ENCODE measurements at regions not wholly inside any gene's neighbourhood (a gene's known extent, or its start where the extent isn't known, plus 50 kb on each side); places are given as distances from the start of the nearest gene placed in this dataset.

DNA sequence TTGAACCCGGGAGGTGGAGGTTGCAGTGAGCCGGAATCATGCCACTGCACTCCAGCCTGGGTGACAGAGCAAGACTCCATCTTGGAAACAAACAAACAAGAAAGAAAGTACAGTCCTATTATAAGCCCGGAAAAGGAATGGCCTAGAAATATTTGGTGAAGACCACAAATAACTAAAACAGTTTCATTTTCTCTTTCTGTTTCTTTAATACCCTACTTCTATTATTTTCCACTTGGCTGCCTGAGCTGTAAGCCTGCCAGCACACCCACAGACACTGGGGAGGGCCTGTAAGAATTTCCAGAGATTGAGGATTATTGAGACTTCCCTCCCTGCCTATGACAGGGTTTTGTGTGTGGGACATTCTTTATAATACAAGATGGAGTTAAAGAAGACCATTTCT lies 188.0 kb upstream of the DCC start:
- CTCF ChIA-PET: no interaction called here
- H3K9me3 Mint-ChIP-seq: peaks cover 29% of the 10 kb centered on the region
- H3K27me3 Mint-ChIP-seq (ENCODE audit: low read depth): no peaks in the 10 kb centered on the region
- POLR2A ChIA-PET: no interaction called here
- H3K27ac Mint-ChIP-seq: no peak overlapping the region
- DNase-seq (ENCODE audit: low spot score): no peak
- no peak for TF ChIP-seq ZNF232 (CRISPR knock-in tag; IDR thresholded peaks at IDR 0.05)
- TF ChIP-seq, protein P1, sequence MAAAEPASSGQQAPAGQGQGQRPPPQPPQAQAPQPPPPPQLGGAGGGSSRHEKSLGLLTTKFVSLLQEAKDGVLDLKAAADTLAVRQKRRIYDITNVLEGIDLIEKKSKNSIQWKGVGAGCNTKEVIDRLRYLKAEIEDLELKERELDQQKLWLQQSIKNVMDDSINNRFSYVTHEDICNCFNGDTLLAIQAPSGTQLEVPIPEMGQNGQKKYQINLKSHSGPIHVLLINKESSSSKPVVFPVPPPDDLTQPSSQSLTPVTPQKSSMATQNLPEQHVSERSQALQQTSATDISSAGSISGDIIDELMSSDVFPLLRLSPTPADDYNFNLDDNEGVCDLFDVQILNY (CRISPR knock-in tag; IDR thresholded peaks at IDR 0.05): no peak
- TF ChIP-seq ESRRA (CRISPR knock-in tag; IDR thresholded peaks at IDR 0.05; ENCODE audit: borderline replicate concordance): no peak
- no peaks in the 10 kb centered on the region for H3K4me1 Mint-ChIP-seq
- H3K4me3 Mint-ChIP-seq: no peak overlapping the region
- ATAC-seq: no peak
- H3K36me3 Mint-ChIP-seq: no peaks in the 10 kb centered on the region

DNA sequence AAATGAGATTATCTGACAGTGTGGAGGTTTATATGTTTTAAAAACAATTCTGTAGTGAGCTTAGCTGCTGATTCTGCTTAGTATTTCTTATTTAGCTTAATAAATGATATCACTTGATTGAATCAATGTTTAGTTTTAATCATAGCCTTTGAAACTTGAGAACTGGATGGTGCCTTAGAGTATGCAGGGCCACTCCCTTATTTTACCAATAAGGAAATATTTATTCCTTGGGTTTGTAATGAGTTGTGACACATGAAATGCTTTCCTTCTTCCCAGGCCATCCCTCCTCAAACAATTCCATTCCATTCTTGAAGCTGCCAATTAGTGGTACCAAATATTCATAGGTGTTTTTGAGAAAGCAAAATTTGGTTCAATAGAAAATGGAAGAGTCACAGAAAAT lies 183.8 kb upstream of the DCC start:
- DNase-seq (ENCODE audit: low spot score): no peak
- no peak for ATAC-seq
- ChIA-PET POLR2A (no interaction called here), CTCF (no interaction called here)
- TF ChIP-seq NR1H2 (CRISPR knock-in tag; IDR thresholded peaks at IDR 0.05) (no peak), SP1 (CRISPR knock-in tag; conservative IDR thresholded peaks at IDR 0.05) (no peak), ZNF396 (CRISPR knock-in tag; IDR thresholded peaks at IDR 0.05; ENCODE audit: borderline replicate concordance) (no peak)
- TF ChIP-seq, protein P2, sequence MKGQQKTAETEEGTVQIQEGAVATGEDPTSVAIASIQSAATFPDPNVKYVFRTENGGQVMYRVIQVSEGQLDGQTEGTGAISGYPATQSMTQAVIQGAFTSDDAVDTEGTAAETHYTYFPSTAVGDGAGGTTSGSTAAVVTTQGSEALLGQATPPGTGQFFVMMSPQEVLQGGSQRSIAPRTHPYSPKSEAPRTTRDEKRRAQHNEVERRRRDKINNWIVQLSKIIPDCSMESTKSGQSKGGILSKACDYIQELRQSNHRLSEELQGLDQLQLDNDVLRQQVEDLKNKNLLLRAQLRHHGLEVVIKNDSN (CRISPR knock-in tag; IDR thresholded peaks at IDR 0.05): no peak
- TF ChIP-seq, protein P3, sequence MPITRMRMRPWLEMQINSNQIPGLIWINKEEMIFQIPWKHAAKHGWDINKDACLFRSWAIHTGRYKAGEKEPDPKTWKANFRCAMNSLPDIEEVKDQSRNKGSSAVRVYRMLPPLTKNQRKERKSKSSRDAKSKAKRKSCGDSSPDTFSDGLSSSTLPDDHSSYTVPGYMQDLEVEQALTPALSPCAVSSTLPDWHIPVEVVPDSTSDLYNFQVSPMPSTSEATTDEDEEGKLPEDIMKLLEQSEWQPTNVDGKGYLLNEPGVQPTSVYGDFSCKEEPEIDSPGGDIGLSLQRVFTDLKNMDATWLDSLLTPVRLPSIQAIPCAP (CRISPR knock-in tag; IDR thresholded peaks at IDR 0.05): no peak
- peaks cover 17% of the 10 kb centered on the region for H3K9me3 Mint-ChIP-seq
- H3K27me3 Mint-ChIP-seq (ENCODE audit: low read depth): no peaks in the 10 kb centered on the region
- peaks cover 5% of the 10 kb centered on the region; the same call in 1 of the 2 replicates for H3K36me3 Mint-ChIP-seq
- H3K4me1 Mint-ChIP-seq: peaks cover 4% of the 10 kb centered on the region
- no peak overlapping the region for H3K4me3 Mint-ChIP-seq
- no peak overlapping the region for H3K27ac Mint-ChIP-seq

DNA sequence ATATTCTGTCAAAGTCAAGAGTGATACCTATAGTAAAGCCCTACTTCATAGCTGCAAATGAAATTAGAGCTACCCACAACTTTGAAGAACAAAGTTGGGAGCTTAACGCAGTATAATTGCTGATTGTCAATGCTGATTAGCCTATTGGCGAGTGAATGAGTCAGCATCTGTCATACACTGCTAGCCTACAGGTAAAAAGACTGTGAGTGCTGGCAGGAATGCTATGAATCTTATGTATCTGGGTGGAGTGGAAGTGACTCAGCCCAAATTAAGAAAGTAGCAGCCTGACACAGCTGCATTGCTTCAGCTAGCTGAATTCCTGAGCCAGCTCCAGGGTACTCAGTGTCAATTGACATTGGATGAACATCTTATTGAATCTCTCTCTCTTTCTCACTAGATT lies 179.4 kb upstream of the DCC start:
- Mint-ChIP-seq H3K4me1 (peaks cover 4% of the 10 kb centered on the region), H3K36me3 (peaks cover 19% of the 10 kb centered on the region), H3K27me3 (ENCODE audit: low read depth) (no peaks in the 10 kb centered on the region), H3K4me3 (no peak overlapping the region), H3K9me3 (peaks cover 28% of the 10 kb centered on the region), H3K27ac (no peak overlapping the region; the same call in 1 of the 2 replicates)
- ChIA-PET CTCF (no interaction called here), POLR2A (no interaction called here)
- DNase-seq (ENCODE audit: low spot score) (no peak), ATAC-seq (peak; percentile 94)
- no peak for TF ChIP-seq ZNF121 (CRISPR knock-in tag; IDR thresholded peaks at IDR 0.05)
- TF ChIP-seq NFATC4 (CRISPR knock-in tag; IDR thresholded peaks at IDR 0.05): no peak
- TF ChIP-seq, protein P4, sequence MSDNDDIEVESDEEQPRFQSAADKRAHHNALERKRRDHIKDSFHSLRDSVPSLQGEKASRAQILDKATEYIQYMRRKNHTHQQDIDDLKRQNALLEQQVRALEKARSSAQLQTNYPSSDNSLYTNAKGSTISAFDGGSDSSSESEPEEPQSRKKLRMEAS (CRISPR knock-in tag; IDR thresholded peaks at IDR 0.05): no peak
- TF ChIP-seq, protein P5, sequence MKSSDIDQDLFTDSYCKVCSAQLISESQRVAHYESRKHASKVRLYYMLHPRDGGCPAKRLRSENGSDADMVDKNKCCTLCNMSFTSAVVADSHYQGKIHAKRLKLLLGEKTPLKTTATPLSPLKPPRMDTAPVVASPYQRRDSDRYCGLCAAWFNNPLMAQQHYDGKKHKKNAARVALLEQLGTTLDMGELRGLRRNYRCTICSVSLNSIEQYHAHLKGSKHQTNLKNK (CRISPR knock-in tag; IDR thresholded peaks at IDR 0.05): no peak
- no peak for TF ChIP-seq MYBL2 (CRISPR knock-in tag; IDR thresholded peaks at IDR 0.05)
- TF ChIP-seq SP1 (CRISPR knock-in tag; conservative IDR thresholded peaks at IDR 0.05): no peak
- TF ChIP-seq FOXP1 (CRISPR knock-in tag; IDR thresholded peaks at IDR 0.05; ENCODE audit: borderline replicate concordance): no peak

DNA sequence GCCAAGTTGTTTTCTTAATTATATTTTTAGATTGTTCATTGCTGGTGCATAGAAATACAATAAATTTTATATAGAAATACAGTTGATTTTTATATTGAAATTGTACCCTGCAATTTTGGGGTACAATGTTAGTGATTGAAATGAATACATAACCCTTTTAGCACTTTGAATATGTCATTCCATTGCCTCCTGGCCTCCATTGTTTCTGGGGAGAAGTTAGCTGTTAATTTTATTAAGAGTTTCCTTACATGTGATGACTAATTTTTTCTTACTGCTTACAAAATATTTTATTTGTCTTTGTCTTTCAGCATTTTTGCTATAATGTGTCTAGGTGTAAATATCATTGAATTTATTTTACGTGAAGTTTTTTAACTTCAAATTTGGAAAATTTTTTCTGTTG lies 176.5 kb upstream of the DCC start:
- no peak for ATAC-seq
- CTCF ChIA-PET: no interaction called here
- Mint-ChIP-seq H3K4me1 (peaks cover 4% of the 10 kb centered on the region), H3K9me3 (peaks cover 34% of the 10 kb centered on the region), H3K36me3 (peaks cover 19% of the 10 kb centered on the region), H3K27me3 (ENCODE audit: low read depth) (no peaks in the 10 kb centered on the region), H3K27ac (no peak overlapping the region), H3K4me3 (no peak overlapping the region)
- POLR2A ChIA-PET: no interaction called here
- no peak for DNase-seq (ENCODE audit: low spot score)
- TF ChIP-seq ZNF317 (CRISPR knock-in tag; IDR thresholded peaks at IDR 0.05; ENCODE audit: borderline replicate concordance, low read depth): peak; percentile 95
- TF ChIP-seq, protein P5 (CRISPR knock-in tag; IDR thresholded peaks at IDR 0.05): no peak
